GM19035 (cell line): ENCODE measurements at regions not wholly inside any gene's neighbourhood (a gene's known extent, or its start where the extent isn't known, plus 50 kb on each side); places are given as distances from the start of the nearest gene placed in this dataset.

ENCODE experiments used
- ATAC-seq: cut with Tn5 transposase; IDR thresholded peaks from one replicate; pipeline ENCODE4 v1.9.1; 2021; ENCODE audit not compliant: unreplicated experiment

DNA sequence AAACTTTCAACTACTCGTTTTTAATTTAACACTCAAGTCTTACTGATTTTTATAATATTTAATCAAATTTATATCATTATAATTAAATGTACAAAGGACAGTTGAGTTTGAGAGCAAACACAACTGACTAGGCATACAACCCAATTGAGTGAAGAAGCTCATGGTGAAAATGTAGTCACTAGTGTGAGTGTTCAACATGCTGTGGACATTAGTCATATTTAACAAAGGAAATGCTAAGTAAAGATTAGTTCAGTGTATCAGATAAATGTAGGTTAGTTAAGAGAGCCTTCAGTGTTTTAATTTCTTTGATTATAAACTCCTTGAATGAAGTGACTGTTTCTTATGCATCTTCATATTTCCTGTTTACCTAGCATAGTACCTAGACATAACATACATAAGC, 444.2 kb upstream of the GOLIM4 start:
- no peak for ATAC-seq

DNA sequence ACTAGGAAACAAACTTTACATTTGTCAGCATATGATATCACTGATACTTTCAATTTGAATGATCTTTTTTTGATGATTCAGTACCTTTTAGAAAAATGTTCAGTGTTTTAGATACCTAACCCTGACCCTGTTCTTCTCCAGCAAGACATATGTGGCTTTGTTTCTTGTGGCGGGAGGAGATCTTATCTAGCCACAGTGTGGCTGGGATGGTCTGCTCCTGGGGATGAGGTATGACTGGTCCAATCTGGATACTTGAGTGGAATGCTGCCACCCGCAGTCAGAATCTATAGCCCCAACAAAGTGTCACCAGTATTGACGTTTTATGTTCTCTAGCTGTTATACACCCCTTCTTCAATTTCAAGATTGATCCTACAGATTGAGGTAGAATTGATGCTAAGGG, 439.0 kb upstream of the GOLIM4 start:
- no peak for ATAC-seq

DNA sequence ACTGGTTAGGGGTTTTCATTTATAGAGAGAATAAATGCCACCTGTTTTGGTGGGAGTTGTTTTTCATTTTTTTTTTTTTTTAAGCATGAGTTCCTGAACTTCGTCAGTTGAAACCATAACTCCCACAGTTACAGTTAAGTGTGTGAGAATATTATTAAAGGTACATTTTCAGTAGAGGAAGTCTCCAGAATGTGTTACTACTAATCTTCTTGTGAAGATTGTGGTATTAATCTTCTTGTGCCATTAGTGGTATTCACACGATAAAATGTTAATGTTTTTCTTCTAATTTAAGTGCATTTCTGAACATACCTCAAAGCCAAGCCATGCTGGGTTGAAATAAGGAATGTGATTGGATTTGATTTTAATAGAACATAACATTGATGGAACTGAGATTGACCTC, 437.9 kb upstream of the GOLIM4 start:
- no peak for ATAC-seq

DNA sequence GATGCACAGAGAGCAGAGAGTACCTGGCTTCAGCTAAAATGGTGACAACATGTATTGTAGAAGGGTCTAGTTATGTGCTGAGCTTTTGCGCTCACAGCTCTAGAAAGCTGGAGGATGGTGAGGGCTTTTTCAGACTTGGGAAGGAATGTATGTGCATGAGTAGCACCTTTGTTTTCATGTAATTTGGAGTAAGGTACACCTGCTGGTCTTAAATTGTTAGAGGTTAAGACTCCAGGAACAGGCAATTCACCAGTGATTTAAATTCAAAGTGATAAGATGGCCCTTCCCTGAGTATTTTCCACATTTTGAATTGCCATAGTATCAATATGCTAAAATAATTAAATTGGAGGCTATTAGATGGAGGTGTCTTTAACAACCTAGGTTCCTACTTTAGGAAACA, 436.4 kb upstream of the GOLIM4 start:
- no peak for ATAC-seq

DNA sequence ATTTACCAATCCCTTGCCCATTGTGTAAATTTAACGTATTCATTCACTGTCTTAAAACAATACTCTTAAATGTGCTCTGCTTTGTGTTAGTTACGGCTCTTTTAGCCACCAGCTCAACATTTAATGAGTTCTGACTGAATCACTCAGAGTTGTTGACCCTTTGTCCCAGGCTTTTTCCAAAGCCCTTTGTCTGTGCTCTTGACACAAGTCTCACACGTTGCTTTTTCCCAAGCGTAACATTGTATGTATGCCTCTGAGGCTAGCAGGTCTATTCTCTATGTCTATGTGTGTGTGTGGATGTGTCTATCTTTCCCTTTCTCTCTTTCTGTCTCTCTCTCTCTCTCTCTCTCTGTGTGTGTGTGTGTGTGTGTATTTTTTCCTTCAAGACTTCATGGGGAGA, 435.4 kb upstream of the GOLIM4 start:
- ATAC-seq: no peak

DNA sequence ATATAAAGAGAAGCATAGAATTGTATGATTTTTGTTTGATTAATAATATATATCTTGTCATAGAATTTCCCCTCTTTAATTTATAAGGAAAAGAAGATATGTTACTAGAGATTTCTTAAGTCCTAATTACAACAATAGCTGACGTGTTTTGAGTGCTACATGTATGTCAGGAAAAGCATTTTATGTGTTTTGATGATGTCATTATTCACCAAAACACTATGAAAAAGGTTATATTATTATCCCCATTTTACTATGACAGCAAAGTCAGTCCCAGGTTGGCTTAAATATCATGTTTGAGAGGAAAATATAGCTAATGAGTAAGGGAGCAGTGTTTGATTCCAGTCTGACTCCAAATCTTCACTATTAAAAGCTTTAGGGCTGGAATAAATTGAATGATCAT, 428.4 kb upstream of the GOLIM4 start:
- ATAC-seq: no peak

DNA sequence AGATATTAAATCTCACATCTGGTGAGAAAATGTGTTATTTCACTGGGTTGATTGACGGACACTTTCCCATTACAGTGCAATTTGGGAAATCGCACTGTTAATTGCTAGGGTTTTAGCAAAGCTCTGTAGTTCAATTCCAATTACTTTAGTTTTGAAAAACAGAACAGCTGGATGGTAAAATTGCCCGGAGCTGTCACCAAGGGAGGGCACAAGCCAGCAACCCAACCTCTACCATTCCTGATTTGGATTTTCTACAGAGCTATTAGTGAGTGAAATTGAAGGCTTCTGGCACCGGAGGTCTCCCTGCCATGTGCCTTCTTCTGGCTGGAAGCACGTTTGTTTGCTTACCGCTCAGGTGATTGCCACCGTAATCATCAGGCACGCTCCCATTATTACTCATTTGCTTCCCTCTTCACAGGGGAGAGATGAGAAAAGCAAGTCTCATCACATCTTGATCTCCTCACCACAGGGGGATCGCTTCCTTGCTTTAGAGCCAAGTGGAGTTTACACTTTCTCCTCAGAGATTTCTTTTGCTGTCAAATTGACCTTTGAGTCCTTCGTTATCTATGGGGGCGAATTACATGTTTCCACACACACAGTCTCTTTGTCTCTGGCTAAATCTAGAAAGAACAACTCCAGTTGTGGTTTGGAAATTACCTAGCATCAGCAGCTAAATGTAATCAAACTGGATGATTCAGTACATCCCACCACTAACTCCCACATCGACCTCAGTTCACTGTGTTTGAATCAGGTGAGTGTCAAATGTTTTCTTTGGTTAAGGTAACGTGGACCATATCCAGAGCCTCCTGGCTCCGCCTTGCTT, 421.7 kb upstream of the GOLIM4 start:
- ATAC-seq: no peak

DNA sequence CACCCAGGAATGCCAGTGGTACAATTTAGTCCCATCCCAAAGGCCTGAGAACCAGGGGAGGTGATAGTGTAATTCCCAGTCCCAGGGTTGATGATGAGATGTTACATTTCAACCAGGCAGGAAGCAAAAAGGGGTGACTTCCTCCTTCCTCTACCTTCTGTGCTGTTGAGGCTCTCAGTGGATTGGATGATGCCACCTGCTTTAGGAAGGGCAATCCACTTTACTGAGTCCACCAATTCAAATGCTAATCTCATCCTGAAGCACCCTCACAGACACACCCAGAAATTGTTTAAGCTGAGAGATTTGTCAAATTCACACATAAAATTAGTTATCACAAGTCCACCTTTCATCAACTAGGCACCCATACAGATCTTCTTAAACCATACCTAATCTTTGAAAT, 418.5 kb upstream of the GOLIM4 start:
- no peak for ATAC-seq

DNA sequence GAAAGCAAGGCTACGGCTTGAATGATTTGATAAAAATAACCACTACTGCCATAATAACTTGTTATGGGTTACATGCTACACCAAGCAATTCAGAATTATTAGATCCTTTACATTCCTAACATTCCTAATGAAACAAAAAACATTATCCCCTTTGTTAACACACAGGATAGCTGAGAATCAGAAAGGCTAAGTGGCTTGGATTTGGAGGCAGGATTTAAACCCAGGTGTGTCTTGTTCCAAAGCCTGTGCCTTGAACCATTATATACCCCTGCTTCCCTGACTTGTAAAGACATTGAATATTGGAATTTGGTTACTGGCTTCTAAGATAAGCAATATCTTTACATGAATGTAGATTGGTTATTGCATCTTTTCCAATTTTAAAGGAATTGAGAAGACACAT, 417.1 kb upstream of the GOLIM4 start:
- no peak for ATAC-seq

DNA sequence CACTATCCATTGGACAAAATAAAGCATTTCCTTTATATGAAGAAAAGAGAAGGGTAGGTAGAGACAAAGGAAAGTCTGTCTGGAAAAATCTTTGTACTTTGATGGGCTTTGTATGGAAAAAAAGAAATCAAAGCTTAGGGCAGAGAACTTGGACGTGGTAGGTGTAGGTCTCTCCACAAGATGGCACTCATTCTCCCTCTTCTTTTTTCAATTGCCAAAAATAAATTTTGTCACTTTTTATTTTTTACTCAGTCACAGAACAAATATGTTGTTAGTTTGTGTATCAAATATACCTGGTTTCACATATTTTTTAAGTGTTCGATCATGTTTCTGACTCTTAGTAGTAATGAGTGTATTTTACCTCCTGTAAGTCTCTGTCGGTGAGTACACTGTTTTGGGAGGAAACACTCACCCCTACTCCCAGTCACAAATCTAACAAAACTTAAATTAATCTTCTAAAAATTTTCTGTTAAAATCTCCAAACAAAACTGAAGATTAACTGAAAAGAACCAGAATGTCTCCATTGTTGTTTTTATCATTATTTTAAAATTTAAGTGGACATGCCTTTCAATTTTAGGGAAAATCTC, 415.8 kb upstream of the GOLIM4 start:
- ATAC-seq: no peak

DNA sequence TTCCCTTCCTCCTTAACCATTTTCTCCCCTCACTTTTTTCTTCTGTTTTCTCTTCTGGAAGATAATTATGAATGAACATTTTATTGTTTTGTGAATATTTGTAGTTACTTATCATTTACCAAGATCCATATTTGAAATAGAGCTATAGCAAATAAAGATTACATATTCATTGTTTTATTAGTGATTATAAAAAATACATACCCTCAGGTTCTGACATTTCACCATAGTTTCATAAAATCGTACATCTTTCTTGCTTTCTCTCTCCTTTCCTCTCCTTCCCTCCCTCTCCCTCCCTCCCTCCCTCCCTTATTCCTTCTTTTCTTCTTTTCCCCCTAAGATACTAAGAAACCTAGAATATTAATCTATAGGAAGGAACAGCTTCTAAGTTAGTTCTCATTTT, 410.9 kb upstream of the GOLIM4 start:
- no peak for ATAC-seq

DNA sequence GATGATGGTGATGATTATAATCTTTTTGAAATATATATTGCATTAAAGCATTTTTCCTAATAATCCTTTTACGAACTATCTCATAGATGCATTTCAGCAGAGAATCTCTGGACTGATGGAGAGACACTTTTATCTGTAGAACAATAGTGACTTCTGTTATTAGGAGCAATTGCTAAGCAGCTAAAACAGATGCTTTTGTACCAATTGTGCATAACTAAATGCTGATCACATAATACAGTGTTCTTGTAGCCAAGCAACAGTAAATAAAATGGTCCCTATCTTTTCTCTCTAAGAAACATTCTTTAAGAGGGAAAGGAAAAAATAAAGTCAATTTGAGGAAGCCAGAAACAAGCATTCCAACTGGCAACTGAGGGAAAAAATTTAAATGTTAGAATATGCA, 405.8 kb upstream of the GOLIM4 start:
- no peak for ATAC-seq

DNA sequence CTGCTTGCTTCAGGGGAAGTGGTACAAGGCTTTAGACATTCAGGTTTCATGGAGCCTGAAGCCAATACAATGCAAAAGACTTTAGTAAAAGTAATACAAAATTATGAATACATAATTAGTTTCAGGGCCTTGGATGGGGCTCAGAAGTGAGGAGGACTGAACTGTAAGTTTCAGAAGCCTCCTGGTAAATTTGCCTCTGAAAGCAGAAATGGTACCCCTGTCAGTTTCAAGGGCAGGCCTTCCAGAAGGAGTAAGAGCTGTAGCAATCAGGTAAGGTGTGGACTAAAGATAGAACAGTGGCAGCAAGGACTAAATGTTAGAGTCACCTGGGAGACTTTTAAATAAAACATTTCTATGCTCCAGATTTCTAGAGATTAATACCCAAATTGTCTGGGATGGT, 402.5 kb upstream of the GOLIM4 start:
- no peak for ATAC-seq

DNA sequence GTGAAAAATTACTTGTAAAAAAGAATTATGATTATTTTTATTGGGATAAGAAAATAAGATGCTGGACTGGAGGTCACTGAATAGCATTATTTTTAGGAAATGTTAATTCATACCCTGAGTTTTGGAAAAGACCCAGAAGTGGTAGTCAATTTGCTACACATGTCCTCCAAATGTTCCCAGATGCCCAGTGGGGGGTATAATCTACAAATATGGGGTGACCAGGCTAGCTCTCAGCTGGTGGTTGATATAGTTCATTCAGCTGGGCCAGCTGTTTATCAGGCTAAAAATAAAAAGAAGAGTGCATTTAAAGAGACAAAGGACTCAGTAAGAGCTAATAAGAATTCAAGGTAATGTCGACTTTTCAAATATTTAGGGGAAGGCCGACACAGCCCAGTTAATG, 402.0 kb upstream of the GOLIM4 start:
- ATAC-seq: no peak

DNA sequence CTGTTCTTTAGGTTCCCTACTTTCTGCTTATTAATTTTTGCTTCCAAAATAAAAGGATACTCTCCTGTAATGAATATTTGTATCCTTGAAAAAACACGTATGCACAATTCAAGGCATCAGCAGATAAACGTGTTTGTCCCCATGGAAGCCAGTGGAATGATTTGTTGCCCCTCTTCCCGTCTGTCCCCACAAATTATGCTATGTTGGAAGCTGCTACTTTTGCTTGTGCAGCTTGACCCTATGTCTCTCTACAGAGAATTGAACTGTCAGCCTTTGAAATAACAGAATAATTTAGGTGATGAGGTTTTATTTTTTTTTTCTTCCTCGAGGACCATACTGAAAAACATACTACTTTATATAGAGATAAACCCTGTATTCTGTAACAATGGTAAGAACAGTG, 401.5 kb upstream of the GOLIM4 start:
- ATAC-seq: no peak

DNA sequence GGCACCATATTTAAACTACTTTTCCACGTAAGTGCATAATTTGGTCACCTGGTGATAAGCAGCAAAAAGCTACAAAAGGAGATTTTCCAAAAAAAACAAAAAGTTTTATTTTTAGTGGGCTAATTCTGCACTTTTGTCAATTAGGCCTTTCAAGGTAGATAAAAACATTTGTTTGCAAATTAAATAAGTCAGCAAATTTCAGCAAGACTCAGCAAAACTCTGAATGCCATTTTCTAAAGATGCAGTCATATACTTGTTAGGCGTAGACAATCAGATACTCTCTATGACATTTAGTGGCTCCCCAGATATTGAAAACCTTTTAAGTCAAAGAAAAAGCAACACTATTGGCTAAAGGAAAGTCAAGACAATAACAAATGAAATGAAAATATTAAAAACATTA, 400.2 kb upstream of the GOLIM4 start:
- ATAC-seq: no peak

DNA sequence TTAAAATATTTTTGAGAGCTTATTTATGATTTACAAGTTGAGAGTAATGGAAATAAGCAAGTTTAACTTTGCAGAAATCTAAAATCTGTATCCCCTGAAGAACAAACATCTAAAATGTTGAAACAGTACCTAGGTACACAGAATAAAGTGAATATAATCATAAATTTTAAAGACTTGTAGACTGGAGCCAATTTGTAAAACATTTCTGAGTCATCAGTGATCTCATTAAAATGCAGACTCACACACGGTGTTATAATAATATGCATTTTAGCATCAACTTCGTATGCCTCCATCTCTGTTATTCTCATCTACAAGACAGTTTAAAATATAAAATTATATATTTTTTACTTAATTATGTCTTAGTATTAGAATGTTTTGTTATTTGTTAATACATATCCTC, 399.5 kb upstream of the GOLIM4 start:
- no peak for ATAC-seq

DNA sequence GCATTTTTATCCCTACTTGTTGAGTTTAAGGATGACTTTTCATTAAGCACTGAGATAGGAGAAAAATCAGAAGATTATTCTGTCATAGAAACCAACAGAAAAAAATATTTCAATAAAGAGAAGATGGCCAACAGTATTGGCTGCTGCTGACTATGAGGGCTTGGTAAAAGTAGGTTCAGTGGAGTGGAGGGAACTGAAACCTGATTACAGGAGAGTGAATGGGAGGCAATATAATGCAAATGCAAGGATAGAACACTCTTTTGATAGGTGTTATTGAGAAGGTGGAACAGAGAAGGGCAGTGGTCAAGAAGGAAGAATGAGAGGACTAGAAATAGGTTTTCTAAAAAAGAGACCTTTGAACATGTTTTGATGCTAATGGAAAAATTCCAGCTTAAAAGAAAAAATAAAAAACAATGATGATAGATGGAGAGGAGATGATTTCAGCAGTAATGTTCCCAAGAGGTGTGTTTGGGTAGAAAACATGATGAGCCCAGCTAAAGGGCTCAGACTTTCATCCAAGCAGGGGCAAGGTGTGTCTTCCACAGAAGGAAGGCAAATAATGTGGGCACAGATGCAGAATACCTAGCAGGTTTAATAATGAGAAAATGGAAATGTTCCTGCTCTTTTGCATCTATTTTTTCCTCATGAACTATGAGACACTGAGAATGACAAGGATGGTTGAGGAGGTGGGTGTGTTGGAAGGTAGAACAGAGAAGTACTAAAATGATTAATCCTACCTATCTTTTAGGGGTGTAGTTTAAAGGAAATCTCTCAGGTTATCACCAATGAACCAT, 397.9 kb upstream of the GOLIM4 start:
- ATAC-seq: no peak

DNA sequence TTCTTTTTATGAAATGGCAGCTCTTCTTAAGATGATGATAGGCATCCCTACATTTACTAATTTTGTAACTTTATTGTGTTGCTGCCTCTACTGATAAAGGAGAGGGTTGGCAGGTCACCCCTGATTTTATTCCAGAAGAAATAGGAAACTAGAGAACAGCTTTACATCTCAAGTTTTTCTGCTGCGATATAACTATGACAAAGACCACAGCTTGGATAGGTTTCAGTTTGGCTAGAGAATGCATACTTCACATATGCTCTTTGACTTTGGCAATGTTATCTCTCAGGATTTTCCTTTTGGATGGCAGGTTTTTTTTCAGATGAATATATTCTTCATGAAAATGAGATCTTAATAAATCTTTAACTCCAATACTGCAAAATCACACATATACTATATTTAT, 395.3 kb upstream of the GOLIM4 start:
- ATAC-seq: no peak

DNA sequence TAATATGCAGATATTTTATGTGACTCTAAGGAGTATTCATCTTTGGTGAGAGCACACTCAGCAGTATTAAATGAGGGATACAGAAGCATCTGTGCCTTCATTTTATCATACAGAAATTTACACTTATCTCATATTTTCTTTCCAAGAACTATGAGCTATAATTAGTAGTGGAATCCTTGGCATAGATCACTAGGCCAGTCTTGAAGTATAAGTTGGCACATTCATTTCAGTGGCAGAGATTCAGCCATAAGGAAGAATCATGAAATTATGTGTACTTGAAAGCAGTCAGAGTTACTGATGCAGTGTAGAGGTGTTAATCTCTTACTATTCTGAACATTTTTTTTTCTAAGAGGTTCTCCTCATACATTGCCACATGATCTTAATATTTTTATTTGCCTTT, 393.6 kb upstream of the GOLIM4 start:
- ATAC-seq: no peak

DNA sequence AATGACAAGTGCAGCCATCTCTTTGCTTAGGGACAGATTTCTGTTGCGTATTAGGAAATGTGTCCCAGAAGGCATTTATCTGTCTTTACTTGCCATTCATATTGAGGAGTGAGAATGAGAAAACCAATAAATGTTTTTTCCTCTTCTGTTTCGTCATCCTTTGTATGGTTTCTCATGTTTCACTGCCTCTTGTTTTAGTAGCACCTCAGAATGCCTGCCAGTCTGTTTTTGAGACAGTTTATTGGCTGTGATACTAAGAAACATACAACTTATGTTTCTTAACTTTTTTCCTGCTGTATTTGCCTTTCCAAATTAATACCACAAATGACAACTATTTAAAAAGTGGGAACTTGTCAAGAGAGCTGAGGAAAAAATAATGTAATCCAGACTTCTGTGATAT, 390.2 kb upstream of the GOLIM4 start:
- ATAC-seq: no peak

DNA sequence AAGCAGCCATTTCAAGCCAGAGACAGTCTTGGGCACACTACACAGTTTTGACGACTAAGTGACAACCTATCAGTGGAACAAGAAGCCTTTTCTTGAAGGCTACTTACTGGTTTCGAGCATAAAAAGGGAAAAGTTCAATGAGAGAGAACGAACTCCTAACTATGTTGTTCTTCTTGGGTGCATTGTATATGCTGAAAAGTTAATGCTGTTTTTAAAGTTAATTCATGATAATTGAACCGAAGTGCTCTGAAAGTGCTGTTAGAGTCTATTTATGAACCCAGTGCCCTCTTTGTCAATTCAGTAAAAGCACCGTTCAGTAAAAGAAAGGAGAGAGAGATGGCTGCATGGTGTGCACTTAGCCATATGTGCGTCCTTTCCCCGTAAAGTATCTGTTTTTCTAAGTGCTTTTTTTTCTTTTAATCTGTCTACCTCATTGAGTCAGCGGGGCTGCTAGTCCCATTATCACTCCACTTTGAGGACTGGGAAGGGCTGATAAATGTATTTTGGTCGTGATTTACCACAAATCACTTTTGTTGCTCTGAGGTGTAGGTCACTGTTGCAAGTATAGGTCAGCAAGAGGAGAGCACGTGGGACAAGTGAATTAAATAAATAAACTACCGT, 380.7 kb upstream of the GOLIM4 start:
- no peak for ATAC-seq
